Keratinocyte (primary cell): ENCODE measurements at regions not wholly inside any gene's neighbourhood (a gene's known extent, or its start where the extent isn't known, plus 50 kb on each side); places are given as distances from the start of the nearest gene placed in this dataset.

Source experiments
- DNase-seq: peaks from one replicate; pipeline ENCODE4 v3.0.0-alpha.2; 2011; ENCODE audit warnings: low read depth, missing footprints, low spot score
- FAIRE-seq: peaks from 2 replicates; lab custom pipeline; 2011; peaks lifted over from hg19 to GRCh38; lab: Jason Lieb, UNC
- H2AFZ ChIP-seq: 2 replicates; pipeline ENCODE4 v1.6.0; 2012; ENCODE audit warnings: low read length, control low read depth, inconsistent platforms; ENCODE audit not compliant: control insufficient read depth
- H3K27ac ChIP-seq: 2 replicates; pipeline ENCODE4 v1.5.1; 2011; ENCODE audit warnings: low read length; ENCODE audit not compliant: control insufficient read depth, insufficient read depth
- H3K27me3 ChIP-seq: 3 replicates; pipeline ENCODE4 v1.6.0; 2011; ENCODE audit warnings: low read length; ENCODE audit not compliant: control insufficient read depth, insufficient read depth; ENCODE audit errors: extremely low read depth
- H3K36me3 ChIP-seq, 2 experiments: 2 replicates in 1 of 2; 3 replicates in 1 of 2; pipeline ENCODE4 v1.5.1; 2011; ENCODE audit warnings: low read length in 2 of 2, mild to moderate bottlenecking in 1 of 2; ENCODE audit not compliant: control insufficient read depth in 2 of 2, insufficient read depth in 2 of 2; ENCODE audit errors: extremely low read depth in 1 of 2
- H3K4me1 ChIP-seq: 3 replicates; pipeline ENCODE4 v1.5.1; 2011; ENCODE audit warnings: low read length; ENCODE audit not compliant: control insufficient read depth, insufficient read depth; ENCODE audit errors: extremely low read depth
- H3K4me2 ChIP-seq: 3 replicates; pipeline ENCODE4 v1.6.0; 2011; ENCODE audit warnings: low read depth, low read length; ENCODE audit not compliant: control insufficient read depth, insufficient read depth; ENCODE audit errors: extremely low read depth
- H3K4me3 ChIP-seq, 3 experiments: fragments of 200-600 bp in 1 of 3; sonication (generic) in 1 of 3; 2 replicates in 2 of 3; 3 replicates in 1 of 3; pipeline ENCODE4 v1.5.1; 2011 to 2016; ENCODE audit warnings: low read length in 3 of 3, mild to moderate bottlenecking in 3 of 3, control low read depth in 2 of 3, inconsistent platforms in 1 of 3, low read depth in 1 of 3, mixed read lengths in 1 of 3, mixed run types in 1 of 3, moderate library complexity in 1 of 3; ENCODE audit not compliant: control insufficient read depth in 2 of 3, insufficient read depth in 2 of 3; ENCODE audit errors: extremely low read depth in 1 of 3
- H3K79me2 ChIP-seq: 2 replicates; pipeline ENCODE4 v1.6.0; 2012; ENCODE audit warnings: low read length; ENCODE audit not compliant: control insufficient read depth, insufficient read depth
- H3K9ac ChIP-seq: 3 replicates; pipeline ENCODE4 v1.6.0; 2011; ENCODE audit warnings: low read length; ENCODE audit not compliant: control insufficient read depth, insufficient read depth; ENCODE audit errors: extremely low read depth
- H3K9me1 ChIP-seq: 3 replicates; pipeline ENCODE4 v1.6.0; 2011; ENCODE audit warnings: low read length; ENCODE audit not compliant: control insufficient read depth, insufficient read depth; ENCODE audit errors: extremely low read depth
- H3K9me3 ChIP-seq: 2 replicates; pipeline ENCODE4 v1.5.1; 2012; ENCODE audit warnings: low read depth, low read length; ENCODE audit not compliant: control insufficient read depth
- H4K20me1 ChIP-seq: 3 replicates; pipeline ENCODE4 v1.6.0; 2011; ENCODE audit warnings: low read length; ENCODE audit not compliant: control insufficient read depth, insufficient read depth; ENCODE audit errors: extremely low read depth
- EZH2 ChIP-seq: IDR thresholded peaks from one replicate; pipeline ENCODE4 v1.6.1; 2012; ENCODE audit warnings: inconsistent platforms, mild to moderate bottlenecking, low read length, moderate library complexity
- dilution Hi-C: fragments of 300-500 bp; cut with MboI; formaldehyde crosslinking; loops from one replicate; pipeline ENCODE4 v1.7.0; 2020; ENCODE audit warnings: low sequenced_read_pairs; ENCODE audit not compliant: extremely low pct_ligation_motif_present
- TF ChIP-seq, protein P1 (sequence below), 3 experiments: IDR thresholded peaks in 1 of 3; conservative IDR thresholded peaks in 1 of 3; optimal IDR thresholded peaks in 1 of 3; 2 replicates in 2 of 3; 3 replicates in 1 of 3; pipeline versions ENCODE3 to v1.5.1; 2011; ENCODE audit warnings: low read length in 3 of 3, mild to moderate bottlenecking in 3 of 3, moderate library complexity in 2 of 3, control low read depth in 1 of 3, inconsistent platforms in 1 of 3; ENCODE audit not compliant: insufficient read depth in 2 of 3; ENCODE audit errors: extremely low read depth in 1 of 3

DNA sequence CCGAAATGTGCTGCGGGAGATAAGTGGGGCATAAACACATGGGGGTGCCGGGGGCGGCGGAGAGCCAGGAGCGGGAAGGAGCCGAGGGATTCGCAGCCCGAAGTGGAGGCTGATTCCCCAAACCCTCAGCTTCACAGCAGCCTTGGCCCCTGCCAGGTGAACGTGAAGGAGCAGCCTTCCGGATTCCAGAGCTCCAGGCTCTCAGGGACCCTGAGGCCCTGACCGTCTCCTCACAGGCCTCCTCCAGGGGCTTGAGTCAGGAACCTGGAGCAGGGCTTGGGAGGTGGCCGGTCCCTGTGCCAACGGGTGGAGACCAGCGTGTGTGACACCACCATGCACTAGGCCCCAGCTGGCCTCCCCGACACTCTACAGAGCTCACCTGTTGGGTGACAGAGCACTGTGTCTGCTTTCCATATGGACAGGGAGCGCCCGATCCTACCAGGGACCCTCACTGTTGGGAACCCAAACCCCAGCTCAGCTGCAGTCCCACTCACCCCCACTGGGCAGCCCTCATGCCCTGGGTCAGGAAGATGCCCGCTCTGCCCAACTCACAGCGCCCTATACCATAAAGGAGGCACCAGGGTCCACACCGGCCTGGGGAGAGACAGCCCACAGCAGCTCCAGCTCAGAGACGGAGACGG lies 117.6 kb upstream of the OTOS start:
- H2AFZ ChIP-seq, result no peak overlapping the region
- peaks cover 20% of the 10 kb centered on the region for H3K4me1 ChIP-seq
- dilution Hi-C loops, result no loop called here
- peaks cover 4% of the 10 kb centered on the region for H3K9me3 ChIP-seq
- no peaks in the 10 kb centered on the region for H3K36me3 ChIP-seq
- H3K27me3 ChIP-seq, result no peaks in the 10 kb centered on the region
- no peaks in the 10 kb centered on the region for H4K20me1 ChIP-seq
- H3K4me2 ChIP-seq, result no peak overlapping the region
- no peaks in the 10 kb centered on the region for H3K9me1 ChIP-seq
- H3K4me3 ChIP-seq, result no peak overlapping the region
- TF ChIP-seq EZH2, result no peak
- TF ChIP-seq, protein P1, sequence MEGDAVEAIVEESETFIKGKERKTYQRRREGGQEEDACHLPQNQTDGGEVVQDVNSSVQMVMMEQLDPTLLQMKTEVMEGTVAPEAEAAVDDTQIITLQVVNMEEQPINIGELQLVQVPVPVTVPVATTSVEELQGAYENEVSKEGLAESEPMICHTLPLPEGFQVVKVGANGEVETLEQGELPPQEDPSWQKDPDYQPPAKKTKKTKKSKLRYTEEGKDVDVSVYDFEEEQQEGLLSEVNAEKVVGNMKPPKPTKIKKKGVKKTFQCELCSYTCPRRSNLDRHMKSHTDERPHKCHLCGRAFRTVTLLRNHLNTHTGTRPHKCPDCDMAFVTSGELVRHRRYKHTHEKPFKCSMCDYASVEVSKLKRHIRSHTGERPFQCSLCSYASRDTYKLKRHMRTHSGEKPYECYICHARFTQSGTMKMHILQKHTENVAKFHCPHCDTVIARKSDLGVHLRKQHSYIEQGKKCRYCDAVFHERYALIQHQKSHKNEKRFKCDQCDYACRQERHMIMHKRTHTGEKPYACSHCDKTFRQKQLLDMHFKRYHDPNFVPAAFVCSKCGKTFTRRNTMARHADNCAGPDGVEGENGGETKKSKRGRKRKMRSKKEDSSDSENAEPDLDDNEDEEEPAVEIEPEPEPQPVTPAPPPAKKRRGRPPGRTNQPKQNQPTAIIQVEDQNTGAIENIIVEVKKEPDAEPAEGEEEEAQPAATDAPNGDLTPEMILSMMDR (optimal IDR thresholded peaks at IDR 0.05 in 1 of 3, IDR thresholded peaks at IDR 0.05 in 1 of 3, conservative IDR thresholded peaks at IDR 0.05 in 1 of 3; ENCODE audit: extremely low read depth in 1 of 3, insufficient read depth in 2 of 3, low read length in 3 of 3), result no peak
- DNase-seq (no peak), FAIRE-seq (no peak)
- no peak overlapping the region for H3K27ac ChIP-seq
- H3K79me2 ChIP-seq, result no peaks in the 10 kb centered on the region
- H3K9ac ChIP-seq, result no peak overlapping the region

DNA sequence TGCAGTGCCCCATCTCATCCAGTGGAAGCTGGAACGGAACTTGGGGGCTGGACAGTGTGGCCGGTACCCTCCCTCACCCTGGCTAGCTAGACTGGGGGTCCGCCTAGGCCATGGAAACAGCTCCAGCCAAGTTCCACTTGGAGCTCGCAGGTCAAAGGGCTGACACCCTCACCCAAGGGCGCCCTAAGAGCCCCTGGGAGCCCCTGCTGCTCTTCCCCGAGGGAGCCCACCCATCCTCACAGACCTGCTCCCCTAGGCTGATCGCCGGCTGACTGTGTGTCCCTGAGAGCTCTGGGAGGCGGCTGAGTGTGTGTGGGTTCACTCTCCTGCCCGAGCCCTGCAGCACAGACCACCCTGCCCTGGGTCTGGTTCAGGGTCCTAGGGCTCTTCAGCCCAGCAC lies 118.2 kb upstream of the OTOS start:
- peaks cover 4% of the 10 kb centered on the region for H3K9me3 ChIP-seq
- FAIRE-seq (no peak), DNase-seq (no peak)
- no peaks in the 10 kb centered on the region for H3K9me1 ChIP-seq
- no peak overlapping the region for H3K27ac ChIP-seq
- dilution Hi-C loops, result no loop called here
- peaks cover 20% of the 10 kb centered on the region for H3K4me1 ChIP-seq
- H3K79me2 ChIP-seq, result no peaks in the 10 kb centered on the region
- no peaks in the 10 kb centered on the region for H3K27me3 ChIP-seq
- H3K4me3 ChIP-seq, result no peak overlapping the region
- H4K20me1 ChIP-seq, result no peaks in the 10 kb centered on the region
- H3K4me2 ChIP-seq, result no peak overlapping the region
- TF ChIP-seq, protein P1 (optimal IDR thresholded peaks at IDR 0.05 in 1 of 3, IDR thresholded peaks at IDR 0.05 in 1 of 3, conservative IDR thresholded peaks at IDR 0.05 in 1 of 3; ENCODE audit: extremely low read depth in 1 of 3, insufficient read depth in 2 of 3, low read length in 3 of 3), result no peak
- no peak for TF ChIP-seq EZH2
- H2AFZ ChIP-seq, result no peak overlapping the region
- H3K36me3 ChIP-seq, result no peaks in the 10 kb centered on the region
- no peak overlapping the region for H3K9ac ChIP-seq
